ENCODE measurements at regions not wholly inside any gene's neighbourhood (a gene's known extent, or its start where the extent isn't known, plus 50 kb on each side); places are given as distances from the start of the nearest gene placed in this dataset.

DNA sequence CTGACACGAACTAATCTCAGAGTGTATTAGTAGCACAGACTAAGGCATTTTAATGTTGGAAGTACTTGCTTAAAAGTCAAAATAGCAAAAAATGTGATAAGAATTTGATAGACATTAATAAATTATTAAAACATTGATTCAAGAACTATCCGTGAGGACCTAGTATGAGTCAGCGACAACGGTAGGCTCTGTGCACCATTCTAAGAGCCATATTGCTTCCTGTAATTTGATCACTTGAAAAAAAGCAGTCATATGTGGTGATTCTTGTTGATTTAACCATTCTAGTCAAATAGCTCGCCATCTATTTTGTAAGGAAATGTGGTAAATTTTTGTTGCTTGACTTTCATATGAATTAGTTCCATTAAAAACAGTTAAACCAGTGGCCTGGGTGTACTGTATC lies 534.9 kb upstream of the ARRDC4 start:
- TF ChIP-seq, protein P1, sequence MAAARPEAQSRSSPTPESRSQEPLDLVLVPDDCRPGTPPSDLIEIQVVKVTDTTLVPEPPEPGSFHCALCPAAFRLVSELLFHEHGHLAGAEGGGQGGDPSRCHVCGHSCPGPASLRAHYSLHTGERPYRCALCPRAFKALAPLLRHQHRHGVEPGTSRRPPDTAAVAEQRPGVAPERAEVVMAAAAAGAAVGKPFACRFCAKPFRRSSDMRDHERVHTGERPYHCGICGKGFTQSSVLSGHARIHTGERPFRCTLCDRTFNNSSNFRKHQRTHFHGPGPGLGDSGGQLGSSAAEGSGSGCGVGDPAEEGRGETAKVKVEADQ (CRISPR knock-in tag; IDR thresholded peaks at IDR 0.05; ENCODE audit: borderline replicate concordance): no peak
- TF ChIP-seq ZZZ3 (CRISPR knock-in tag; IDR thresholded peaks at IDR 0.05; ENCODE audit: borderline replicate concordance): no peak
- TF ChIP-seq, protein P2, sequence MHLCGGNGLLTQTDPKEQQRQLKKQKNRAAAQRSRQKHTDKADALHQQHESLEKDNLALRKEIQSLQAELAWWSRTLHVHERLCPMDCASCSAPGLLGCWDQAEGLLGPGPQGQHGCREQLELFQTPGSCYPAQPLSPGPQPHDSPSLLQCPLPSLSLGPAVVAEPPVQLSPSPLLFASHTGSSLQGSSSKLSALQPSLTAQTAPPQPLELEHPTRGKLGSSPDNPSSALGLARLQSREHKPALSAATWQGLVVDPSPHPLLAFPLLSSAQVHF (CRISPR knock-in tag; IDR thresholded peaks at IDR 0.05): no peak

All from HepG2 (cell line).